HG02759 (cell line): ENCODE measurements at regions not wholly inside any gene's neighbourhood (a gene's known extent, or its start where the extent isn't known, plus 50 kb on each side); places are given as distances from the start of the nearest gene placed in this dataset.
"Not testable (repeated sequence)": the region's sequence is repeated elsewhere in the genome, so short reads cannot be mapped to it uniquely, and the experiment has no call there.

Source experiments
- ATAC-seq: cut with Tn5 transposase; IDR thresholded peaks from one replicate; pipeline ENCODE4 v1.9.1; 2021; ENCODE audit warnings: mild to moderate bottlenecking, moderate library complexity; ENCODE audit not compliant: unreplicated experiment

DNA sequence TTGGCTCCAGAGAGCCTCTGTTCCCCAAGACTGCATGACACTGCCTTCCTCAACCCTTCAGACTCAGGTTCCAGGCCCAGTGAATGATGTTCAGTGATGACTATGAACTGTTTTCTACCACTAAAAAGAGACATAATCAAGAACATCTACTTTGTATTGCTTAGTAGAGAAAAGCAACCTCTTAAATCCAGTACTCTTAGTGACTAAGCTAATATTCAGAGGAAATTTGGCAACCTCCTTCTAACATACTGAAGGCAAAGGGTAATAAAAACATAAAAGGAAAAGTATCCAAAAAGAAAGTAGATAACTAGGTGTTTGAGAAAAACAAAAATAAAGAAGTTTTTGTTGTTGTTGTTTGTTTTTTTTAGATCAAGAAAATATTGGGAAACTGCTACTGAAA is 153.3 kb upstream of the RUNX1 start:
- ATAC-seq = no peak

DNA sequence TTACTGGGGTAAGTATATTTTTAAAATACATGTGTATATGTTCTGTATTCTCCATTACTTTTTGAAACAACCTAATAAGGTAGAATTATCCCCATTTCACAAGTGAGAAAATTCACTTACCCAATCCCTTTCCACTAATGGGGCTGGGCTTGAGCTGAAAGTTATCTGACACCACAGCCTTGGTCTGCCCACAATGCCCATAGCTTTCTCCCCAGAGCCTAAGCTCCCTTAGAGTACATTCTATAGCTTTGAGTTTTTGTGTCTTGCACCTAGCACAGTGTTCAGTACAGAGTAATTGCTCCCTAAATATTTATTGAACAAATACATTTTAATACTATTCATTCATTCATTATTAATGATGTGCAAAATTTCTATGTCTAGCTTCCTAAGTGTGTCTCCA is 152.7 kb upstream of the RUNX1 start:
- no peak for ATAC-seq

DNA sequence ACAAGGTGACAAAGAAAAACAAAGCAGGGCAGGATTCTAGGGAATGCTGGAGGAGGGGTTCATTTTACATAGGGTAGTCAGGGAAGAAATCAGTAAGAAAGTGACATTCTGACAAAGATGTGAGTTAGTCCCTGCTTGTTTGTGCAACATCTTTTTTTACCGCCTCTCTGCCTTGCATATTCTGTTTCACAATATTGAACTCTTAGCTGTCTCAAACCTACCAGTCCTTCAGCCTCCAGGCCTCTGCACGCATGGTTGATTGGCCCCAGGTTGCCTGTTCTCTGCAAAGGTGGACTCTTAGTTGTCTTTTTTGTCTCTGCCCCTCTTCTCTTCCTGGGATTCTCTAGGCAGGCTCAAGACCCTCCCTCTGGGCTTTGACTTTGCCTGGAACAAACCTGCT is 152.2 kb upstream of the RUNX1 start:
- no peak for ATAC-seq

DNA sequence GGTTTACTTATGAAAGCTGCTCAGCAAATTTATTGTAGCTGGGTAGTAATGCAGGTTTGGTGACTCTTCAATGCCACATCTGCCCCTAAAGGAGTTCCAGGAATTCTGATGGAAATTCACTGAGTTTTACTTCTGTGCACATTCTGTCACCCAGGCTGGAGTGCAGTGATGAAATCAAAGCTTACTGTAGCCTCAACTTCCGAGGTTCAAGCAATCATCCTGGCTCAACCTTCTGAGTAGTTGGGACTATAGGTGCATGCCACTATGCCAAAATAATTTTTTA is 150.6 kb upstream of the RUNX1 start:
- ATAC-seq = no peak

DNA sequence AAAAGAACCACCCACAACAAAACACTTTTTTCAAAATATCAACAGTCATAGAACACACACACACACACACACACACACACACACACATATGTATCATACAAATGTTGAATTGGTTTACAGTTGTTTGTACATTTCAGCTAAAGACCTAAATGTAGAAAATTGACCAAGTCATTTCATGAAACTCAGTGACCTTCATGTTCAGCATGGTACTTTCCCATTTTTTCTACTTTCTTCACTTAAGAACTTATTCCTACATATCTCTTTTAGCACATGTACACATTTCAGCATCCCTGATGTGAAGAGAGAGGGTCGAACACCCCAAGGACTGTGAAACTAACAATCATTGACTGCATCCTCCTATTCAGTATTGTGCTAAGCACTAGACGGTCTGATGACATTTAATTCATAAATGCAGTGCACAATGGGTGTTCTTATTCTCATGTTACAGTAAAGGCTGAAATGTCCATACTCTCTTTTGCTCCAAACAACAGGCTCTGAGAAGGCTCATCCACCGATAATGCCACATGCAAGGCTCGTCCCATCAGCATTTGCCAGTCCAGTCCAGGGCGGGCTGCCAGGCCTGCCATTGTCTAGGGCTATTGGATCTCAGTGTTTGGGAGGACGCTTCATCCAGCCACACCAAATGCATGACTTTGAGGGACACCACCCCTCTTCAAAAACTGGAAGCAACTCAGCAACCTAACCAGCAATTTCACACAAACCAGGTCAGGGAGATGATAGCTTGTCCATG is 150.1 kb upstream of the RUNX1 start:
- ATAC-seq = no peak

DNA sequence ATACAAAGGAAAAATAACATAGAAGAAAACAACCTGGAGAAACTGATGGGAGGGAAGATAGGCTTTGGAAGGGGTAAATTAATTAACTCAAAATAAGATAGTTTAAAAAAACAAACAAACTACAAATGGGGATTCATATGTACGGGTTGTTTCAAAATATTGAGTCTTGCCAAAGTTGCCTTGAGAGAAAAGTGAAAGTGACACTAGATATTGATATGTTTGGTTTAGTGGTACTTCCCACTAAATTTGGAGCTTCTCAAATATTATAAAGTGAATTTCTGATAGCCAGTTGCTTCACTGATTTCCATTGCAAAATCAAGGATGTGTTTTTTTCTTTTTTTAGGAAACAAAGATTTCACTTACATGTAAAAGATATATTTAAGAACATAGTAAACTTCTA is 149.5 kb upstream of the RUNX1 start:
- ATAC-seq = no peak

DNA sequence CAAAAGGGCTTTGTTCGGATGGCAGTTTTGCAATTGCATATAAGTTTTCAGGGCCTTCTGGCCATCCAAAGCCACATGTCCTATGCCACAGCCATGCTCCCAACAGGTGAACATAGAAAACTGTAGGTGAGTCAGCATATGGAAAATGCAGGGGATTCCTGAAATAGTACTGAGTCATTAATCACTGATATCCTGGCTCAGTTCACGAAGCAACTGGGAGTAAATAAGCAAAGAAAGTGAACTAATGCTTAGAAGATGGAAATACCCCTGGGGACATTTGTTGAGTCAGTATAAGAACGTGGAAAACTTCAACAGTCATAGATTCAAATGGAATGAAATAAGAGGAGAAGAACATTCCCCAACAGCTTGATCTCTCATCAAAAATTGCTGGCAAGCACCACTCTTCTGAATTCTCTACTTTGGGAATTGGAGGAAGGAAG is 148.9 kb upstream of the RUNX1 start:
- no peak for ATAC-seq

DNA sequence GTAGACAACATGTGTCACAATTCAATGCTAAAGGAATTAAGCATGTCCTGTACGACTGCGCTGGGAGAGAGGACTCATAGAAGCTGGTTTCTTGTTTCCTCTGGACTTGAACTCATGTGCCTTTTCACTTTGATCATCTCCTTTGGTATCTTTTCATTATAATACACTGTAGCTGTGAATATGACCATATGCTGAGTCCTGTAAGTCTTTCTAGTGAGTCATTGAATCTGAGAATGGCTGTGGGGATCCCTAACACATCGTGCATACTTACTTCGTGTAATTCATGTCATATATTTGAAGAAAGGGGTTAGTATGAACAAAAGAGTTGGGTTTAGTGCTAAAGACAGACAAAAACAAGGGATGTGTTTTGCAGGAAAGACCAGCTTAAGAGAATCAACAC is 148.1 kb upstream of the RUNX1 start:
- no peak for ATAC-seq

DNA sequence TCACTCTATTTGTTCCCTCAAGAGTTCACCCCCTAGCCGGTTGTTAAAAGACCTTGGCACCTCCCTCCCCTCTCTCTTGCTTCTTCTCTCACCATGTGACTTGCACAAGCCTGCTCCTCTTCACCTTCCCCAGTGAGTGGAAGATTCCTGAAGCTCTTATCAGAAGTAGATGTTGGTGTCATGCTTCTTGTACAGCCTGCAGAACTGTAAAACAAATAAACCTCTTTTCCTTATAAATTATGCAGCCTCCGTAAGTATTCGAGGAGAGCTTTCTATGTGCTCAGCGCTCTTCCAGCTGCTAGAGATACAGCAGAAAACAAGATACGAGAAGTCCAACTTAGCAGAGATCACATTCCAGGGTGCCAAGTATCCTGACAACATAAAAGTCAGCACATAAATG is 147.0 kb upstream of the RUNX1 start:
- ATAC-seq = no peak

DNA sequence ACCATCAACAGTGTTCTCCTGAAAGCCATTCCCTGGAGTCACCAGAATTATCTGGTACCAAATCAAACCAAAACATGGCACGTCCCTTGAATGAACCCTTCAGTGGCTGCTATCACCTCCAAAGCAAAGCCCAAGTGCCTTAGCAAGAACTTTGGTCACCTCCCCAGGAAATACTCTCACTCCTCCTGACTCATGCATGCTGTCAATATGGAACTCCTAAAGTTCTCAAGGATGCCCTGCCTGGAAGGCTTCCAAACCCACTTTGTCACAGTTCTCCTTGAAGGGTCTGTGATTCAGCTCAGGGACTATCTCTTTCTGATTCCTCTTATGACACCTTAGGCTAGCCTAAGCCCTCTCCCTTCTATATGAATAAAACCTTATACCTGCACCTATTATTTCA is 146.1 kb upstream of the RUNX1 start:
- no peak for ATAC-seq

DNA sequence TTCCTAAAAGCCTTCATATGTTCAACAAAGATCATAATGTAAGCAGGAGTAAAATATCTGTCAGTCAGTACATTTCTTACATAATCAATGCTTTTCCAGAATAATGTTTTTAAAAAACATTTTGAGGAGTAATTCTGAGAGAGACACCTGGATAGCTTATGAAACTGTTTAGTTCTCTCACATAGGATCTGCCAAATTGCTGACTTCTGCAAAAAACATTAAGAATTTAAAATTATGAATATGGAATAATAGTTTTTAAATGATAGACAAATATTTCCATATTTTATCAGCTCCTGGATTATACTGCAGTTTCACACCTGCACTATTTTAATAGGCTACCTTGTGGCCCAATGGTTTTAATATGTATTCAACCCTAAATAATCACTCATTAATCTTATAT is 142.7 kb upstream of the RUNX1 start:
- no peak for ATAC-seq

DNA sequence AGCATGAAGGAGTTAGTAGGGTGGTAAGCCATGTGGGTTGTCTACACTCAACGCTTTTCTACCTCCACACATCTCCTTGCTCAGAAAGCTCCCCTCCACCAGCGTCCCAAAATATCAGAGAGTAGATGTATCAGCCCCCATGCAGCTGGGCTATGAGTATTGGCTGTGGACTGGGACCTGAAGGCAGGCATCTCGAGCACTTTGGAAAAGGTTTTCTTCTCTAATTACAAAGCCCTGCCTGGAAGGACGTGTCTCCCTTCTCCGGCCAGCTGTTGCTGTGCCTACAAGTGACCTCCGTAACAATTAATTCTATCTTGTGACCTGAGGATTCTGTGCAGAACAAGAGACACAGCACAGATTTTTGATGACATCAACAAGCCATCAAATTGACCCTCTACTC is 142.0 kb upstream of the RUNX1 start:
- no peak for ATAC-seq

DNA sequence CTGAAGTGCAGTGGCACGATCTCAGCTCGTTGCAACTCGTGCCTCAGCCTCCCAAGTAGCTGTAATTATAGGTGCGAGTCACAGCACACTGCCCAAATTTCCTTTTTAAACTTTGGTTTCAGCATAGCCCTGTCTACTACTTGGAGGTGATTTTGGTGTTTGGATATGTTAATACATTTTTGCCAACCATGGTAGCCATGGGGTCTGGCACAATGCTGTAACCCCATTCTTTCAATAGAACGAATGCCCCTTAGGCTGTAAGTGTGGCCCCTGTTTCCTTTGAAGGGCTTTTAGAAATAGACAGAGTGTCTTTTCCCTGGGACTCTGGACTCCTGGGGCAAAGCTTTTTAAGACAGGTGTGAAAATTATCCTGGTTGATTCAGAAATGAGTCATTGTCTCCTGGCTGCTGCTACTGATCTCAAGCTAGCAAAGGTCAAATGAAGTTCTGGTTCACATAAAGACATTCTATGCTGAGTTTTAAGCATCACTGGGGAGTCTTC is 141.1 kb upstream of the RUNX1 start:
- ATAC-seq = peak; percentile 3

DNA sequence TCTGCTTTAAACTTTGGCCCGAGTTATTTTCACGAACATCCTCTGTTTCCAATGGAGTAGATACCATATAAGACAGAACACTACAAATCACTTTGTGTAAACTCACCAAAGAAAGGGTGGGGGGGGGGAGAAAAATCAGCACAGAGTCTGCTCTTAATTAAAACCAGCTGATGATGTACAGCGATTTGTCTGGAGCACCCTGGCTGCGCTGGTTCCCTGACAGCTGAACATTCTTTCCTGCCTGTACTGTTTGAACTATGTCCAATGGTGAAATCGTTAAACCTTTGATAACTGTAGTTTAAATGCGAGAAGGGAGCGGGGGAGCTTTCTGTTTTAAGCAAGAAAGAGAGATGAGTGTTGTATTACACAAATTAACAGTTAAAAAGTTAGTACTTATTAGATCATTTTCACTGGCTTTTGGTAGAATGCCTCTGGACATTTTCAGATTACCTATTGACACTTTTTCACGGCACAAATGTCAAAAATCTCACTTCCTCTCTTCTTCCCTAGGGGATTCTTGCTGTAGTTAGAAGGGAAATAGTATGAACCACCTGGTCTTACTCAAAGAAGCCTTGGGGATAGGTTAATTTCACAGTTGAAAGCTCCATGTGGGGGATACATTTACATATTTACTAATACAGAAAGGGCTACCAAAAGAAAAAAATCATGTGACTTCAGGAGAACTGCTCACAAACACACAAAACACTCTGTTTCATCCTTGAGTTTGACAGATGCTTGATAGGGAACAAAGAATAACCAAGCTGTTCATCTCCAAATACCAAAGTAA is 140.2 kb upstream of the RUNX1 start:
- peak; percentile 95 for ATAC-seq

DNA sequence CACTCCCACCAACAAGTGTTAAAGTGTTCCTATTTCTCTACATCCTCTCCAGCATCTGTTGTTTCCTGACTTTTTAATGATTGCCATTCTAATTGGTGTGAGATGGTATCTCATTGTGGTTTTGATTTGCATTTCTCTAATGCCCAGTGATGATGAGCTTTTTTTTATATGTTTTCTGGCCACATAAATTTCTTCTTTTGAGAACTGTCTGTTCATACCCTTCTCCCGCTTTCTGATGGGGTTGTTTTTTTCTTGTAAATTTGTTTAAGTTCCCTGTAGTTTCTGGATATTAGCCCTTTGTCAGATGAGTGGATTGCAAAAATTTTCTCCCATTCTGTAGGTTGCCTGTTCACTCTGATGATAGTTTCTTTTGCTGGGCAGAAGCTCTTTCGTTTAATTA is 134.3 kb upstream of the RUNX1 start:
- ATAC-seq = not testable (repeated sequence)

DNA sequence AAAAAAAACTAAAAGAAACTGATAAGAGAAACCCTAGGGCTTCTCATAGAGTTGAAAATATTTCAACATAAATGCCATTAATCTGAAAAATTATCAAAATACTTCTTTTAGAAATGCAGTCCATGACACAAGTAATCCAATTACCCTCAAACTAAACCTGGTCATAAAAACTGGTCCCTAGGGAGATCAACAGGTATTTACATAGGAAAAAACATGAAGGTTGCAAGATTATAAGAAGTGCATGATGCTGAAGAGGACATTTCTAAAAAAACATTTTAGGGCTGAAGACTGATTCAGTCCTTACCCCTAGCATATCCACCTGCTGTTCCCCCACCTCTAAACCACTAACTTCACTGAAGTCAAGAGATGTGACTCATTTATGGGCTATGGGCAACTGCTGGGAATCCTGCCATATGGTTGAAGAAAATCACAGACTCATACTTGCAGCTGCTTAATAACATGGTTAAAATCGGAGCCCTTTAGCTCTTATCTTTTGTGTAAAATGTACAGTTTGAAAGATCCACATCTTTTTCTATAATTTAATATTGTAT is 131.0 kb upstream of the RUNX1 start:
- ATAC-seq = no peak

DNA sequence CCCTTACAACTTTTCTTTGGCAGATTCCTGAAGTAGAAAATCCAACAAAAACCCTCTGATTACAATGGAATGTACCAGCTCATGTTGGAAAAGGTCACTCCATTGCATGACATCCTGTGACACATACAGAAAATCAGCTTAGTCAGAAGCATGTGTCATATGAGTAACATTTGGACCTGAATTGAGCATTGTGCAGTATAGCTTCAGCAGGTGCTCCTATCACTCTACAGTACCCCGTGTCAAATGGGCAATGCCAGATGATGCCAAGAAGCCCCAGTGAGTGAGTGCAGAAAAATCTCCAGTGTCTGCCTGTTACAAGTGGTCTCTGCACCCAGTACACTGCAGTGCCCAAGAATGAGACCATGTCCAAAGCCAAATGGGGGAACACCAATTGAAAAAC is 129.7 kb upstream of the RUNX1 start:
- ATAC-seq = no peak

DNA sequence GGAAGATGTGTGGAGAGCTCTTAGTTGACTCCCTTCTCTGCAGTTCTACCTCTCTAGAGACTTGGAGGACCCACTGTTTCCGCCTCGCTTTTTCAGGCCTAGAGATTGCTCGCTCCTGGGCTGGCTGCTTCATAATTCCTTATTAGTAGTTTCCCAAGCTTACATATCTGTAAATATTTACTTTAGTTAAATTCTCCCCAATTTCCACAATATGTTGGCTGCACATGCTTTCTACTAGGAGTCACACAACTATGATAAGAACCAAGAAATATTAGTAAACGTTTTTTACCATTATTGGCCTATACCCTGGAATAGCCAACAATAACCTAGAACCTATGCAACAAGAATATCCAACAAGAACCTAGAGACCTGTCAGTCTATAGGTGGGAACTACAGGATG is 129.0 kb upstream of the RUNX1 start:
- no peak for ATAC-seq

DNA sequence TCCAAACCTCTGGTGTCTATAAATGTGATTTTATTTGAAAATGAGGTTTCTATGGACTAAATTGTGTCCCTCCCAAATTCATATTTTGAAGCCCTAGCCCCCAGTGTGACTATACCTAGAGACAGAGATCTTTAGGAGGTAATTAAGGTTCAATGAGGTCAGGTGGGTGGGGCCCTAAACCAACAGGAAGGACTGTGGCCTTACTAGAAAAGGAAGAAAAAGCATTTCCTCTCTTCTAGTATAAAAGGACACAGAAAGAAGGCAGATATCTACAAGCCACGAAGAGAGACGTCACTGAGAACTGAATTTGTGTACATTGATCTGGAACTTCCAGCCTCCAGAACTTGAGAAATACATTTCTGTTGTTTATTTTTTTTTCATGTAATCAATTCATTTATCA is 123.1 kb upstream of the RUNX1 start:
- no peak for ATAC-seq

DNA sequence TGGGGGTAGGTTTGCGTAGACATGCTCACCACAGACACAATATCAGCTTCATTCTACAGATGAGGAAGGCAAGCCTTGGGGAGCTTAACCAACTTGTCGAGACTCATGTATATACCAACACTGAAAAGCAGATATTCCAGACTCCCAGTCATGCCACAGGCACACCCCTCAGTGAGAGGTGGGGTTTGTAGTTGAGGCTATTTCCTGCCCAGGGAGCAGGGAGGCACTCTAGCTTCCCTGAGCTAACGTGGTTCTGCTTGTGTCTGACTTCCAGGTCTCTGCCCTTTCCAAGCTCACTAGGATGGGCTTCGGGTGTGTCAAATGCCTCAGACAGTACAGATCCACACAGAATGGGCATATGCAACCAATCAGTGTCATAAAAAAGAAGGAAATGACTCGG is 122.3 kb upstream of the RUNX1 start:
- ATAC-seq = no peak

DNA sequence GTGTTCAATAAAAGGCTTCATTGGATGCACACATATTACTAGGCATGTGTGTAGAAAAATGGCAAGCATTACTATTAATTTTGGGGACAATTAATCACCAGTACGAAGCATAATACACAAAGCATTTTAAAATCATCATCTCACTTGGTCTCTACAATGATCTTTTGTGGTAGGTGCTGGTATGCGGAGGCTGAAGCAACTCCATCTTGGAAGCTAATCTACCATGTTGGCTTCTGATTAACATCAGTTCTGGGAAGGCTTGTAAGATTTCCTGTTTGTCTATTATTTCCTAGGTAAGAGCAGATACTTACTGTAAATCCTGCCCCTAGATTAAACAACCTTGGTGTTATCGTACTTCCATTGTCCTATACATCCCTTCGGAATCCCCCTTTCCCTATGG is 121.7 kb upstream of the RUNX1 start:
- ATAC-seq = no peak

DNA sequence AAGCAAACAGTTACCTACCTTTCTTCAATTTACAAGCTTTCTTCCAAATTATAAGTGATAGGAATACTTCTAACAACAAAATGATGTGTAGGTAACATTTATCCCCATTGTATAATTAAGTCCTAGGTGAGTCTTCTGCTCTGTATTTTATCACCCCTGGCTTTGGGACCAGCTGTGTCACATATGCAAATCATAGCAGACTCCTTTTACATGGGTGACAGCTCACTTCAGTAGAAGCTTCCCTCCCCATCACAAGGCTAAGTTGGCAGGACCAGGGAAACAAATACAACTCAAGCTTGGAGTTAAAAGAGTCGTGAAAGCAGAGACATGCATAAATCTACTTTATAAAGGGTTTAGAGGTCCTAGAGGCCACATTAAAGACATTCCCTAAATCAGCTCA is 121.1 kb upstream of the RUNX1 start:
- ATAC-seq = no peak
